ENCODE measurements at regions not wholly inside any gene's neighbourhood (a gene's known extent, or its start where the extent isn't known, plus 50 kb on each side); places are given as distances from the start of the nearest gene placed in this dataset.

GRCh38 chr18:65124633-65125032, 626.2 kb upstream of the CDH7 start:
- no peak for DNase-seq

GRCh38 chr18:65103864-65104263, 646.9 kb upstream of the CDH7 start:
- DNase-seq, result no peak

- DNase-seq, result no peak
Measured at GRCh38 chr18:65093346-65093745, 657.5 kb upstream of the CDH7 start.

GRCh38 chr18:65091744-65092329, 659.0 kb upstream of the CDH7 start:
- DNase-seq, result no peak

- no peak for DNase-seq
Measured at GRCh38 chr18:65082907-65083306, 667.9 kb upstream of the CDH7 start.

- no peak for DNase-seq
Measured at GRCh38 chr18:65081786-65082185, 669.0 kb upstream of the CDH7 start.

- no peak for DNase-seq
Measured at GRCh38 chr18:65073060-65073550, 677.7 kb upstream of the CDH7 start.

GRCh38 chr18:65057439-65058083, 693.3 kb upstream of the CDH7 start:
- DNase-seq, result no peak

- DNase-seq, result no peak
Measured at GRCh38 chr18:65056575-65056974, 694.2 kb upstream of the CDH7 start.

GRCh38 chr18:65049586-65049985, 701.2 kb upstream of the CDH7 start:
- no peak for DNase-seq

- no peak for DNase-seq
Measured at GRCh38 chr18:65039578-65039977, 711.2 kb upstream of the CDH7 start.

- DNase-seq, result no peak
Measured at GRCh38 chr18:65035701-65036100, 715.1 kb upstream of the CDH7 start.

- DNase-seq, result no peak
Measured at GRCh38 chr18:65025756-65026155, 725.1 kb upstream of the CDH7 start.

GRCh38 chr18:65021021-65021420, 729.8 kb upstream of the CDH7 start:
- no peak for DNase-seq

- DNase-seq, result no peak
Measured at GRCh38 chr18:65018184-65018583, 732.6 kb upstream of the CDH7 start.

GRCh38 chr18:65017372-65017760, 733.4 kb upstream of the CDH7 start:
- DNase-seq, result no peak

- DNase-seq, result no peak
Measured at GRCh38 chr18:65016631-65017371, 734.0 kb upstream of the CDH7 start.

- no peak for DNase-seq
Measured at GRCh38 chr18:64994370-64994769, 756.4 kb upstream of the CDH7 start.

- DNase-seq, result no peak
Measured at GRCh38 chr18:64993695-64994094, 757.1 kb upstream of the CDH7 start.

GRCh38 chr18:64992654-64993053, 758.2 kb upstream of the CDH7 start:
- no peak for DNase-seq

- DNase-seq, result no peak
Measured at GRCh38 chr18:64991102-64991501, 759.7 kb upstream of the CDH7 start.

GRCh38 chr18:64986906-64987495, 763.8 kb upstream of the CDH7 start:
- no peak for DNase-seq

GRCh38 chr18:64983497-64984238, 767.1 kb upstream of the CDH7 start:
- no peak for DNase-seq

All from SIG-M5 (cell line).